ENCODE measurements at regions not wholly inside any gene's neighbourhood (a gene's known extent, or its start where the extent isn't known, plus 50 kb on each side); places are given as distances from the start of the nearest gene placed in this dataset.

- H3K9me3 ChIP-seq (ENCODE audit: control insufficient read depth, insufficient read depth, low read depth, low read length), result no peaks in the 10 kb centered on the region
- H3K4me1 ChIP-seq (ENCODE audit: control insufficient read depth, insufficient read depth, low read length), result no peaks in the 10 kb centered on the region
- ChIA-PET CTCF (no interaction called here), POLR2A (no interaction called here)
- no peak for DNase-seq (ENCODE audit: low read depth, low spot score)
- intact Hi-C loops (cut with micrococcal nuclease; ENCODE audit: unreplicated experiment) (no loop called here), in situ Hi-C loops (cut with HindIII; ENCODE audit: low pct_unique_long_range_greater_than_20kb, low sequenced_read_pairs) (no loop called here)
- no peak for ATAC-seq
- TF ChIP-seq TCF7L2 (IDR thresholded peaks at IDR 0.05; ENCODE audit: low read depth, low read length), result no peak
- no peak for TF ChIP-seq REST (IDR thresholded peaks at IDR 0.05; ENCODE audit: insufficient read depth in 1 of 2, low read depth in 2 of 2, low read length in 1 of 2)
- TF ChIP-seq POLR2AphosphoS5 (IDR thresholded peaks at IDR 0.05; ENCODE audit: low read depth, low read length), result no peak
- TF ChIP-seq CTCF (IDR thresholded peaks at IDR 0.05), result no peak
- no peak for TF ChIP-seq SIN3A (IDR thresholded peaks at IDR 0.05; ENCODE audit: borderline replicate concordance, insufficient read depth, low read depth, low read length)
- no TSS peak for BruUV-seq (replicated peaks)
- H3K36me3 ChIP-seq (ENCODE audit: control insufficient read depth, insufficient read depth, low read length), result no peaks in the 10 kb centered on the region
- H3K27ac ChIP-seq (ENCODE audit: low read length), result no peak overlapping the region
- no peak overlapping the region for H3K4me3 ChIP-seq (ENCODE audit: low read depth in 2 of 2, low read length in 2 of 2)
- H3K27me3 ChIP-seq (ENCODE audit: control insufficient read depth, insufficient read depth, low read length), result no peaks in the 10 kb centered on the region
These were observed 112.8 kb upstream of the BMP2 start for GRCh38 chr20:6654513-6655252.

GRCh38 chr20:6651561-6651960 lies 115.9 kb upstream of the BMP2 start:
- Histone ChIP-seq H3K27ac (ENCODE audit: low read length) (no peak overlapping the region), H3K4me3 (ENCODE audit: low read depth in 2 of 2, low read length in 2 of 2) (no peak overlapping the region), H3K36me3 (ENCODE audit: control insufficient read depth, insufficient read depth, low read length) (no peaks in the 10 kb centered on the region), H3K27me3 (ENCODE audit: control insufficient read depth, insufficient read depth, low read length) (no peaks in the 10 kb centered on the region), H3K9me3 (ENCODE audit: control insufficient read depth, insufficient read depth, low read depth, low read length) (no peaks in the 10 kb centered on the region), H3K4me1 (ENCODE audit: control insufficient read depth, insufficient read depth, low read length) (no peaks in the 10 kb centered on the region)
- ChIA-PET CTCF (no interaction called here), POLR2A (no interaction called here)
- TF ChIP-seq SIN3A (IDR thresholded peaks at IDR 0.05; ENCODE audit: borderline replicate concordance, insufficient read depth, low read depth, low read length) (no peak), TCF7L2 (IDR thresholded peaks at IDR 0.05; ENCODE audit: low read depth, low read length) (no peak), CTCF (IDR thresholded peaks at IDR 0.05) (no peak), POLR2AphosphoS5 (IDR thresholded peaks at IDR 0.05; ENCODE audit: low read depth, low read length) (no peak), REST (IDR thresholded peaks at IDR 0.05; ENCODE audit: insufficient read depth in 1 of 2, low read depth in 2 of 2, low read length in 1 of 2) (no peak)
- BruUV-seq (replicated peaks), result no TSS peak
- in situ Hi-C loops (cut with HindIII; ENCODE audit: low pct_unique_long_range_greater_than_20kb, low sequenced_read_pairs), result no loop called here
- DNase-seq (ENCODE audit: low read depth, low spot score), result no peak
- intact Hi-C loops (cut with micrococcal nuclease; ENCODE audit: unreplicated experiment), result no loop called here
- no peak for ATAC-seq
